ENCODE measurements at regions not wholly inside any gene's neighbourhood (a gene's known extent, or its start where the extent isn't known, plus 50 kb on each side); places are given as distances from the start of the nearest gene placed in this dataset.
A peak's percentile ranks its signal among the peaks of the same experiment; 100 is the strongest.

DNA sequence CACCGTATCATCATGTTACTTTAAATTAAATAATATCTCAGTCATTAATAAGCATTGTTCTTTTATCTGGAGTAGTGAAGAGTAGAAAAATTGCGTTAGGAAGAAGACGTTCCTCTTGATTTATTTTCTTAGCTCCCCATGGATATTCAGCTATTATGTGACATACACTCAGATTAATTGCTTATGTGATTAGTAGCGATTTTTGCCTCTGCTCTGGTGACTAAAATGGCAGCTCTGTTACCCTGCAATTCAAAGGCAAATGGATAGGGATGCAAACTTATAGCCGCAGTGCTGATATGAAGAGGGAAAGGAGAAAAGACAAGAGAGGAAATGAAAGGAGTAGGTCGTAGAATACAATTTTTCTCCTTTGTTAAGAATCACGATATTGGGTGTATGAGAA is 188.4 kb upstream of the MALRD1 start:
- FAIRE-seq: no peak
- Histone ChIP-seq H3K4me1 (ENCODE audit: control insufficient read depth in 2 of 3, insufficient read depth in 2 of 3, low read depth in 1 of 3, low read length in 3 of 3) (no peaks in the 10 kb centered on the region), H3K36me3 (ENCODE audit: control insufficient read depth in 2 of 3, insufficient read depth in 3 of 3, low read length in 3 of 3) (no peaks in the 10 kb centered on the region), H3K27ac (ENCODE audit: low read depth in 2 of 2, low read length in 2 of 2) (no peak overlapping the region), H3K27me3 (ENCODE audit: control insufficient read depth, insufficient read depth, low read length) (no peaks in the 10 kb centered on the region), H3K9ac (ENCODE audit: low read length in 3 of 3) (no peak overlapping the region), H3K4me3 (ENCODE audit: low read length in 3 of 3) (no peak overlapping the region), H3K9me3 (ENCODE audit: control insufficient read depth in 2 of 3, insufficient read depth in 1 of 3, low read length in 3 of 3) (no peaks in the 10 kb centered on the region)
- TF ChIP-seq, protein P1, sequence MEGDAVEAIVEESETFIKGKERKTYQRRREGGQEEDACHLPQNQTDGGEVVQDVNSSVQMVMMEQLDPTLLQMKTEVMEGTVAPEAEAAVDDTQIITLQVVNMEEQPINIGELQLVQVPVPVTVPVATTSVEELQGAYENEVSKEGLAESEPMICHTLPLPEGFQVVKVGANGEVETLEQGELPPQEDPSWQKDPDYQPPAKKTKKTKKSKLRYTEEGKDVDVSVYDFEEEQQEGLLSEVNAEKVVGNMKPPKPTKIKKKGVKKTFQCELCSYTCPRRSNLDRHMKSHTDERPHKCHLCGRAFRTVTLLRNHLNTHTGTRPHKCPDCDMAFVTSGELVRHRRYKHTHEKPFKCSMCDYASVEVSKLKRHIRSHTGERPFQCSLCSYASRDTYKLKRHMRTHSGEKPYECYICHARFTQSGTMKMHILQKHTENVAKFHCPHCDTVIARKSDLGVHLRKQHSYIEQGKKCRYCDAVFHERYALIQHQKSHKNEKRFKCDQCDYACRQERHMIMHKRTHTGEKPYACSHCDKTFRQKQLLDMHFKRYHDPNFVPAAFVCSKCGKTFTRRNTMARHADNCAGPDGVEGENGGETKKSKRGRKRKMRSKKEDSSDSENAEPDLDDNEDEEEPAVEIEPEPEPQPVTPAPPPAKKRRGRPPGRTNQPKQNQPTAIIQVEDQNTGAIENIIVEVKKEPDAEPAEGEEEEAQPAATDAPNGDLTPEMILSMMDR (IDR thresholded peaks at IDR 0.05; ENCODE audit: borderline replicate concordance, extremely low read depth, insufficient read depth): no peak
- DNase-seq: no peak
- intact Hi-C loops (cut with DNase I): no loop called here

DNA sequence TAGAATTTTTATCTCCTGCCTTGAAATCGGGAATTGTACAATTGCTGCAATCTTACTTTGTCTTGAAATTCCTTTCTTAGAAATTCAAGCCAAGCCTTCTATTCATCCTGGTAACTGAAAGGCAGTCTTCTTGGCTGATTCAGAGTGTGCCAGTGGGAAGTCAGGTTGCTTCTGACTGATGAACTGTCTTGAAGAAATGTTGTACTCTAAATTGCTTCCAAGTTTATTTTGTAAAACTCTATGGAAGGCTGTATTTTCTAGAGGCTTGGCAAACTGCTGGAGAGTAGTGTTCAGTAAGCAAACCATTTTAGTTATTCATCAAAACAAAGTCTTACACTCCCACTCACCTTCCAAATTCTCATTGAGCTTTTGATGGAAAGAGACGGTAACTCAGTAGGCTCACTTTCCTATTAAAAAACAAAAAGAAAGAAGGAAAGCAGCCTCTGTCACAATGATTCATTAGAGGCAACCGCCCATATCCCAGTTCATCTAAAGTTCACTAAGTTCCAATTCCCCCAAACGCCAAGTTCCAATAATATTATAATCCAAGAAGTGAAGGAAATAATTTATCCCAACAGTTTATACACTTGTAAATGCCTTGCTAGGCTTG is 187.9 kb upstream of the MALRD1 start:
- peak in 3 of 5 donors; percentile 18 to 87 (median 80) for DNase-seq
- intact Hi-C loops (cut with DNase I): no loop called here
- H3K4me1 ChIP-seq (ENCODE audit: control insufficient read depth in 2 of 3, insufficient read depth in 2 of 3, low read depth in 1 of 3, low read length in 3 of 3): no peaks in the 10 kb centered on the region
- H3K9me3 ChIP-seq (ENCODE audit: control insufficient read depth in 2 of 3, insufficient read depth in 1 of 3, low read length in 3 of 3): no peaks in the 10 kb centered on the region
- no peak overlapping the region for H3K9ac ChIP-seq (ENCODE audit: low read length in 3 of 3)
- H3K27ac ChIP-seq (ENCODE audit: low read depth in 2 of 2, low read length in 2 of 2): no peak overlapping the region
- no peak overlapping the region for H3K4me3 ChIP-seq (ENCODE audit: low read length in 3 of 3)
- H3K36me3 ChIP-seq (ENCODE audit: control insufficient read depth in 2 of 3, insufficient read depth in 3 of 3, low read length in 3 of 3): no peaks in the 10 kb centered on the region
- FAIRE-seq: no peak
- no peaks in the 10 kb centered on the region for H3K27me3 ChIP-seq (ENCODE audit: control insufficient read depth, insufficient read depth, low read length)
- TF ChIP-seq, protein P1 (IDR thresholded peaks at IDR 0.05; ENCODE audit: borderline replicate concordance, extremely low read depth, insufficient read depth): no peak

DNA sequence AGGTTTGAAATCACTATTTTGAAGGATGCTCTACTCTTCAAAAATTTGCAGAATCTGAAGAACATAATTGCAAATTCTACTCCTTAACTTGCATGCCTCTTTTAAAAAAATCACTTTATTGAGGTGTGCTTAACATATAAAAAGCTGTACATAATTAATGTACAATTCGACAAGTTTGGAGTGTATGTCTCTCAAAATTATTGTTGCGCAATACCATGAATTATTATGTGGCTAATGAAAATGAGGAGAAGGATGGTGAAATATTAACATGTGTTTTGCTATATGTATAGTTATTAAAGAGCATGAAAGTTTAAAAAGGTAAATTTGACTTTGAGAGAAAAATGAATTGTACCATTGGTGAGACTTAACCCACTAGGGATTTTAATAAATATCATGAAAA is 187.2 kb upstream of the MALRD1 start:
- TF ChIP-seq, protein P1 (IDR thresholded peaks at IDR 0.05; ENCODE audit: borderline replicate concordance, extremely low read depth, insufficient read depth): no peak
- no peak overlapping the region for H3K27ac ChIP-seq (ENCODE audit: low read depth in 2 of 2, low read length in 2 of 2)
- intact Hi-C loops (cut with DNase I): no loop called here
- H3K36me3 ChIP-seq (ENCODE audit: control insufficient read depth in 2 of 3, insufficient read depth in 3 of 3, low read length in 3 of 3): no peaks in the 10 kb centered on the region
- no peaks in the 10 kb centered on the region for H3K4me1 ChIP-seq (ENCODE audit: control insufficient read depth in 2 of 3, insufficient read depth in 2 of 3, low read depth in 1 of 3, low read length in 3 of 3)
- DNase-seq: no peak
- no peaks in the 10 kb centered on the region for H3K27me3 ChIP-seq (ENCODE audit: control insufficient read depth, insufficient read depth, low read length)
- no peak for FAIRE-seq
- no peak overlapping the region for H3K9ac ChIP-seq (ENCODE audit: low read length in 3 of 3)
- no peaks in the 10 kb centered on the region for H3K9me3 ChIP-seq (ENCODE audit: control insufficient read depth in 2 of 3, insufficient read depth in 1 of 3, low read length in 3 of 3)
- no peak overlapping the region for H3K4me3 ChIP-seq (ENCODE audit: low read length in 3 of 3)

DNA sequence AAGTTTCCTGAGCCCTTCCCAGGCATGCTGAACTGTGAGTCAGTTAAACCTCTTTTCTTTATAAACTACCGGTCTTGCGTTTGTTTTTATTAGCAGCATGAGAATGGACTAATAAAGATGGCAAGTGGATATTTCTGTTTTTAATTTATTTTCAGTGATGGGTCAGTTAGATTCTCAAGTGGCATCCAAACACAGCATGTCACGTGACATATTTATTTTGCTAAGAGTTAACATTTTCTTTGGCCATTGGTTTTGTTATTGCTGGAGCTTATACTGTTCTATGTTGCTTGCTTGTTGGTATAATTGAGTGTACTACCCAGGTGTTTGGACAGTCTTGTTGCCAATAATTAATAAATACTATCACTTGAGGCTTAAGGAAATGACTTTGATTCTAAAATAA is 181.7 kb upstream of the MALRD1 start:
- FAIRE-seq: no peak

More for the DNA sequence above, 181.7 kb upstream of the MALRD1 start:
- no peaks in the 10 kb centered on the region for H3K36me3 ChIP-seq (ENCODE audit: control insufficient read depth in 2 of 3, insufficient read depth in 3 of 3, low read length in 3 of 3)
- no peaks in the 10 kb centered on the region for H3K9me3 ChIP-seq (ENCODE audit: control insufficient read depth in 2 of 3, insufficient read depth in 1 of 3, low read length in 3 of 3)
- H3K27ac ChIP-seq (ENCODE audit: low read depth in 2 of 2, low read length in 2 of 2): no peak overlapping the region
- H3K27me3 ChIP-seq (ENCODE audit: control insufficient read depth, insufficient read depth, low read length): no peaks in the 10 kb centered on the region
- H3K4me1 ChIP-seq (ENCODE audit: control insufficient read depth in 2 of 3, insufficient read depth in 2 of 3, low read depth in 1 of 3, low read length in 3 of 3): no peaks in the 10 kb centered on the region
- DNase-seq: no peak
- intact Hi-C loops (cut with DNase I): no loop called here
- H3K9ac ChIP-seq (ENCODE audit: low read length in 3 of 3): no peak overlapping the region
- TF ChIP-seq, protein P1 (IDR thresholded peaks at IDR 0.05; ENCODE audit: borderline replicate concordance, extremely low read depth, insufficient read depth): no peak
- no peak overlapping the region for H3K4me3 ChIP-seq (ENCODE audit: low read length in 3 of 3)

All from kidney (tissue), 13 donors.